ENCODE measurements at regions not wholly inside any gene's neighbourhood (a gene's known extent, or its start where the extent isn't known, plus 50 kb on each side); places are given as distances from the start of the nearest gene placed in this dataset.

GRCh38 chr16:22739077-22739476 lies 74.9 kb upstream of the HS3ST2 start:
- H3K27me3 ChIP-seq (ENCODE audit: control insufficient read depth, insufficient read depth, low read length) = no peaks in the 10 kb centered on the region
- no peaks in the 10 kb centered on the region for H3K36me3 ChIP-seq (ENCODE audit: control insufficient read depth, insufficient read depth, low read length)
- no peak for TF ChIP-seq CTCF (conservative IDR thresholded peaks at IDR 0.05 in 1 of 2, IDR thresholded peaks at IDR 0.05 in 1 of 2; ENCODE audit: low read depth in 1 of 2, low read length in 2 of 2)
- TF ChIP-seq EZH2 (IDR thresholded peaks at IDR 0.05; ENCODE audit: low read length, missing control alignments) = no peak
- no peak overlapping the region for H3K4me2 ChIP-seq (ENCODE audit: extremely low read depth, insufficient read depth, low read length)
- no peak for DNase-seq (ENCODE audit: low read depth in 2 of 2)
- no peaks in the 10 kb centered on the region for H4K20me1 ChIP-seq (ENCODE audit: control insufficient read depth, extremely low read depth, insufficient read depth, low read length)
- H3K27ac ChIP-seq (ENCODE audit: insufficient read depth, low read length) = no peak overlapping the region
- H3K79me2 ChIP-seq (ENCODE audit: control insufficient read depth, insufficient read depth, low read length) = no peaks in the 10 kb centered on the region
- H3K9ac ChIP-seq (ENCODE audit: insufficient read depth, low read length) = no peak overlapping the region
- no peak overlapping the region for H3K4me3 ChIP-seq (replicated peaks in 1 of 4; ENCODE audit: control extremely low read depth in 1 of 4, insufficient read depth in 1 of 4, low read depth in 3 of 4, low read length in 4 of 4)
- H3K4me1 ChIP-seq (ENCODE audit: control insufficient read depth, extremely low read depth, insufficient read depth, low read length) = no peaks in the 10 kb centered on the region
- no peak overlapping the region for H2AFZ ChIP-seq (ENCODE audit: low read length)
- H3K9me3 ChIP-seq (ENCODE audit: control insufficient read depth, insufficient read depth, low read depth, low read length) = no peaks in the 10 kb centered on the region

- Histone ChIP-seq H3K4me1 (ENCODE audit: control insufficient read depth, extremely low read depth, insufficient read depth, low read length) (no peaks in the 10 kb centered on the region), H3K4me2 (ENCODE audit: extremely low read depth, insufficient read depth, low read length) (no peak overlapping the region)
- DNase-seq (ENCODE audit: low read depth in 2 of 2) = no peak
Measured at GRCh38 chr16:22743401-22743800, 70.6 kb upstream of the HS3ST2 start.

GRCh38 chr16:22751104-22751667 lies 62.8 kb upstream of the HS3ST2 start:
- no peaks in the 10 kb centered on the region for H3K36me3 ChIP-seq (ENCODE audit: control insufficient read depth, insufficient read depth, low read length)
- no peak overlapping the region for H3K27ac ChIP-seq (ENCODE audit: insufficient read depth, low read length)
- TF ChIP-seq EZH2 (IDR thresholded peaks at IDR 0.05; ENCODE audit: low read length, missing control alignments) = no peak
- no peak for TF ChIP-seq CTCF (conservative IDR thresholded peaks at IDR 0.05 in 1 of 2, IDR thresholded peaks at IDR 0.05 in 1 of 2; ENCODE audit: low read depth in 1 of 2, low read length in 2 of 2)
- no peaks in the 10 kb centered on the region for H3K9me3 ChIP-seq (ENCODE audit: control insufficient read depth, insufficient read depth, low read depth, low read length)
- H2AFZ ChIP-seq (ENCODE audit: low read length) = no peak overlapping the region
- no peak for DNase-seq (ENCODE audit: low read depth in 2 of 2)
- no peak overlapping the region for H3K4me3 ChIP-seq (replicated peaks in 1 of 4; ENCODE audit: control extremely low read depth in 1 of 4, insufficient read depth in 1 of 4, low read depth in 3 of 4, low read length in 4 of 4)
- no peaks in the 10 kb centered on the region for H3K4me1 ChIP-seq (ENCODE audit: control insufficient read depth, extremely low read depth, insufficient read depth, low read length)
- H3K9ac ChIP-seq (ENCODE audit: insufficient read depth, low read length) = no peak overlapping the region
- H3K27me3 ChIP-seq (ENCODE audit: control insufficient read depth, insufficient read depth, low read length) = no peaks in the 10 kb centered on the region
- H3K79me2 ChIP-seq (ENCODE audit: control insufficient read depth, insufficient read depth, low read length) = no peaks in the 10 kb centered on the region
- no peak overlapping the region for H3K4me2 ChIP-seq (ENCODE audit: extremely low read depth, insufficient read depth, low read length)
- H4K20me1 ChIP-seq (ENCODE audit: control insufficient read depth, extremely low read depth, insufficient read depth, low read length) = no peaks in the 10 kb centered on the region

More at GRCh38 chr16:22743401-22743800, 70.6 kb upstream of the HS3ST2 start:
- no peak overlapping the region for H2AFZ ChIP-seq (ENCODE audit: low read length)
- H3K27ac ChIP-seq (ENCODE audit: insufficient read depth, low read length) = no peak overlapping the region
- H3K9me3 ChIP-seq (ENCODE audit: control insufficient read depth, insufficient read depth, low read depth, low read length) = no peaks in the 10 kb centered on the region
- H4K20me1 ChIP-seq (ENCODE audit: control insufficient read depth, extremely low read depth, insufficient read depth, low read length) = no peaks in the 10 kb centered on the region
- H3K79me2 ChIP-seq (ENCODE audit: control insufficient read depth, insufficient read depth, low read length) = no peaks in the 10 kb centered on the region
- H3K27me3 ChIP-seq (ENCODE audit: control insufficient read depth, insufficient read depth, low read length) = no peaks in the 10 kb centered on the region
- H3K9ac ChIP-seq (ENCODE audit: insufficient read depth, low read length) = no peak overlapping the region
- no peaks in the 10 kb centered on the region for H3K36me3 ChIP-seq (ENCODE audit: control insufficient read depth, insufficient read depth, low read length)
- TF ChIP-seq CTCF (conservative IDR thresholded peaks at IDR 0.05 in 1 of 2, IDR thresholded peaks at IDR 0.05 in 1 of 2; ENCODE audit: low read depth in 1 of 2, low read length in 2 of 2) = no peak
- no peak for TF ChIP-seq EZH2 (IDR thresholded peaks at IDR 0.05; ENCODE audit: low read length, missing control alignments)
- no peak overlapping the region for H3K4me3 ChIP-seq (replicated peaks in 1 of 4; ENCODE audit: control extremely low read depth in 1 of 4, insufficient read depth in 1 of 4, low read depth in 3 of 4, low read length in 4 of 4)
